Adrenal gland (tissue), 5 donors: ENCODE measurements at regions not wholly inside any gene's neighbourhood (a gene's known extent, or its start where the extent isn't known, plus 50 kb on each side); places are given as distances from the start of the nearest gene placed in this dataset.

Source experiments
- POLR2A ChIP-seq, 2 donors: fragments of 450-650 bp; IDR thresholded peaks; one replicate each; pipeline ENCODE4 v1.6.1; 2017; ENCODE audit warnings: antibody characterized with exemption in 2 of 2, mild to moderate bottlenecking in 2 of 2, moderate library complexity in 1 of 2
- TF ChIP-seq, protein P1 (sequence below), 6 experiments: fragments of 450-650 bp in 4 of 6; fragments of 200-600 bp in 2 of 6; sonication (generic) in 1 of 6; IDR thresholded peaks; 1 replicate in 5 of 6; 2 replicates in 1 of 6; pipeline versions ENCODE4 v1.5.1 to v1.8.0; 2016 to 2021; ENCODE audit warnings: antibody characterized with exemption in 6 of 6, mild to moderate bottlenecking in 2 of 6, moderate library complexity in 1 of 6
- donor health status: DM: no; HTN: no; CAD: no.

DNA sequence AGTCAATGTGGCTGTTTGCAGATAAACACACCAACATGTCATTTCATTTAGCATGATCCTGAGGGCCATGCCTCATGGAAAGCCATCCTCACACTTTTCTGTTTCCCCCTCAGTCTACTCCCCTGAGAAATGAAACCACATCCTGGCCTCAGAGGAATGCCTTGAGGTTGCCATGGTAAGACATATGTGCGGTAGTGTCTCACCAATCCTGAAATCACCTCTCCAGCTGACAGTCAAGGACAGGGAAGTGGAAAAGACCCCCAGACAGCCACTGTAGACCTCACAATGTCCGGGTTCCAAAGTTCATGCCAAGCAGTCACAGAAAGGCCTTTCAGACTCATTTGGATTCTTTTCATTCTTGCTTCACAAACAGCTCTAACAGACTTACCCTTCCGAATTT lies 175.2 kb upstream of the PKDCC start:
- TF ChIP-seq, protein P1, sequence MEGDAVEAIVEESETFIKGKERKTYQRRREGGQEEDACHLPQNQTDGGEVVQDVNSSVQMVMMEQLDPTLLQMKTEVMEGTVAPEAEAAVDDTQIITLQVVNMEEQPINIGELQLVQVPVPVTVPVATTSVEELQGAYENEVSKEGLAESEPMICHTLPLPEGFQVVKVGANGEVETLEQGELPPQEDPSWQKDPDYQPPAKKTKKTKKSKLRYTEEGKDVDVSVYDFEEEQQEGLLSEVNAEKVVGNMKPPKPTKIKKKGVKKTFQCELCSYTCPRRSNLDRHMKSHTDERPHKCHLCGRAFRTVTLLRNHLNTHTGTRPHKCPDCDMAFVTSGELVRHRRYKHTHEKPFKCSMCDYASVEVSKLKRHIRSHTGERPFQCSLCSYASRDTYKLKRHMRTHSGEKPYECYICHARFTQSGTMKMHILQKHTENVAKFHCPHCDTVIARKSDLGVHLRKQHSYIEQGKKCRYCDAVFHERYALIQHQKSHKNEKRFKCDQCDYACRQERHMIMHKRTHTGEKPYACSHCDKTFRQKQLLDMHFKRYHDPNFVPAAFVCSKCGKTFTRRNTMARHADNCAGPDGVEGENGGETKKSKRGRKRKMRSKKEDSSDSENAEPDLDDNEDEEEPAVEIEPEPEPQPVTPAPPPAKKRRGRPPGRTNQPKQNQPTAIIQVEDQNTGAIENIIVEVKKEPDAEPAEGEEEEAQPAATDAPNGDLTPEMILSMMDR (IDR thresholded peaks at IDR 0.05) = no peak
- TF ChIP-seq POLR2A (IDR thresholded peaks at IDR 0.05) = no peak
